ENCODE measurements at regions not wholly inside any gene's neighbourhood (a gene's known extent, or its start where the extent isn't known, plus 50 kb on each side); places are given as distances from the start of the nearest gene placed in this dataset.

DNA sequence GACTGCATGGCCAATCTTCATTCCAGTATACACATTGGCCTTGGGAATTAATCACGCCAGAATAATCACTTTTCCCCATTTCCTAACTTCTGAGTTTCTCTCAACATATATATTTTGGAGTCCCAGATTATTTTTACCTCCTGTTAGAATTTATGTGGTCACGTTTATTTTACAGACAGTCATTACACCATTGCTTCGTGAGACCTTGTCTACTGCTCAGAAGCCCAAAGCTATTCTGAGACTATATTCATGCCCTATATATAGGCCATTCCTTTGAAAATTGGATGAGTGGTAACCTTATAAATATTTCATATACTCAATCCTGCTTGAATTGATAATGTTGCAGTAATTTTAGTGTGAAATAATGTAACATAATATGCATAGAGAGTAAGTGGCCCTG lies 610.0 kb upstream of the CDH2 start:
- Histone ChIP-seq H3K4me3 (no peak overlapping the region), H3K9me3 (replicated peaks) (no peaks in the 10 kb centered on the region), H3K36me3 (no peaks in the 10 kb centered on the region), H3K4me1 (no peaks in the 10 kb centered on the region), H3K27me3 (ENCODE audit: low read depth) (no peaks in the 10 kb centered on the region), H3K27ac (replicated peaks) (no peak overlapping the region)
- intact Hi-C loops (cut with micrococcal nuclease): no loop called here
- TF ChIP-seq, protein P1, sequence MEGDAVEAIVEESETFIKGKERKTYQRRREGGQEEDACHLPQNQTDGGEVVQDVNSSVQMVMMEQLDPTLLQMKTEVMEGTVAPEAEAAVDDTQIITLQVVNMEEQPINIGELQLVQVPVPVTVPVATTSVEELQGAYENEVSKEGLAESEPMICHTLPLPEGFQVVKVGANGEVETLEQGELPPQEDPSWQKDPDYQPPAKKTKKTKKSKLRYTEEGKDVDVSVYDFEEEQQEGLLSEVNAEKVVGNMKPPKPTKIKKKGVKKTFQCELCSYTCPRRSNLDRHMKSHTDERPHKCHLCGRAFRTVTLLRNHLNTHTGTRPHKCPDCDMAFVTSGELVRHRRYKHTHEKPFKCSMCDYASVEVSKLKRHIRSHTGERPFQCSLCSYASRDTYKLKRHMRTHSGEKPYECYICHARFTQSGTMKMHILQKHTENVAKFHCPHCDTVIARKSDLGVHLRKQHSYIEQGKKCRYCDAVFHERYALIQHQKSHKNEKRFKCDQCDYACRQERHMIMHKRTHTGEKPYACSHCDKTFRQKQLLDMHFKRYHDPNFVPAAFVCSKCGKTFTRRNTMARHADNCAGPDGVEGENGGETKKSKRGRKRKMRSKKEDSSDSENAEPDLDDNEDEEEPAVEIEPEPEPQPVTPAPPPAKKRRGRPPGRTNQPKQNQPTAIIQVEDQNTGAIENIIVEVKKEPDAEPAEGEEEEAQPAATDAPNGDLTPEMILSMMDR (IDR thresholded peaks at IDR 0.05; ENCODE audit: borderline replicate concordance): no peak
- no peak for DNase-seq

DNA sequence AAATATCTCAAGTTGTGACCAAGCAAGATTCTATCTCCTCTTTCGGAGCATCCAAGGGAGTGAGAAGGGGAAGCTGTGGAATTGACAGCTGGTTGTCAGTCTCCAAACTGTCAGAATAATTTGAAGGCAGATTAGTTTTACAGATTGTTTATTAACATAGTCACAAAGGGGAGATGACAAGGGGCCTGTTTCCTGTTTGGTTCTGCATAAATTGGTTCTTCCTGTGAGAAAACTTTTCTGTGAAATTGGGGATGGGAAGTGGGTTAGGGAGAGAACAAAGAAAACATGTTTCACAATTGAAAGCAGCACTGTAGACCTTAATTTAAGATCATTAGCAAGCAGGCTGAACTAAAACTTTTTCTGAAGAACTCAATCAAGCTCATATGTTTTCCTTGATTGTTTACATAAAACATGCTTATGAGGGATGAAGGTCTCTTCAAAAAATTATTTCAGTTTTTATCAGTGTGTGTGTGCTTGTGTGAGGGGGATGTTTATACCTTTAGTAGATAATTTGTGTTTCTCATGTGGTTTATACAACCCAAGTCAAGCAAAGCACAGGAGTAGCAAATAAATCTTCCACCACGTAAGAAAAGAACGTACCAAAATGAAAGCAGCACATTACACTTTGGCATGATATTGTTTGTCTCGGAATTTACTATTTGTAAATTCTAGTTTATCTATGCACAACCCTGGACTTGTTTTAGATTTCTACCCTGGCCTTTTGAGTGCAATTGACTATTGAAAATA lies 604.9 kb upstream of the CDH2 start:
- no peaks in the 10 kb centered on the region for H3K9me3 ChIP-seq (replicated peaks)

DNA sequence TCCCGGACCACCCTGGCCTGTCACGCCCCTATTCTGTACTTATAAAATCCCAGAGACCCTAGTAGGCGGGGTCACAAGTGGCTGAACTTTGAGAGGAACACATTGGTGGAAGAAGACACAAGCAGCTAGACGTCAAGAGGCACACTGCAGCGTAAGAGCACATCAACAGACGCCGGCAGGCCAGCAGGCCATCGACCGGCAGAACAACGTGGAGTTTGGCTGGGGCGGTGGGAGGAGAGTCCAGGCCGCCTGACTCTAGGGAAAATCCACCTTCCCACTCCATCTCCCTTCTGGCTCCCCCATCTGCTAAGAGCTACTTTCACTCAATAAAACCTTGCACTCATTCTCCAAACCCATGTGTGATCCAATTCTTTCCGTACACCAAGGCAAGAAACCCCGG lies 601.8 kb upstream of the CDH2 start:
- Histone ChIP-seq H3K4me3 (no peak overlapping the region), H3K4me1 (no peaks in the 10 kb centered on the region), H3K27me3 (ENCODE audit: low read depth) (no peaks in the 10 kb centered on the region), H3K27ac (replicated peaks) (no peak overlapping the region), H3K9me3 (replicated peaks) (no peaks in the 10 kb centered on the region), H3K36me3 (no peaks in the 10 kb centered on the region)
- TF ChIP-seq, protein P1 (IDR thresholded peaks at IDR 0.05; ENCODE audit: borderline replicate concordance): no peak
- no peak for DNase-seq
- intact Hi-C loops (cut with micrococcal nuclease): no loop called here

More for the DNA sequence above, 604.9 kb upstream of the CDH2 start:
- Histone ChIP-seq H3K4me1 (no peaks in the 10 kb centered on the region), H3K27ac (replicated peaks) (no peak overlapping the region), H3K4me3 (no peak overlapping the region), H3K36me3 (no peaks in the 10 kb centered on the region), H3K27me3 (ENCODE audit: low read depth) (no peaks in the 10 kb centered on the region)
- intact Hi-C loops (cut with micrococcal nuclease): no loop called here
- no peak for DNase-seq
- TF ChIP-seq, protein P1 (IDR thresholded peaks at IDR 0.05; ENCODE audit: borderline replicate concordance): no peak

DNA sequence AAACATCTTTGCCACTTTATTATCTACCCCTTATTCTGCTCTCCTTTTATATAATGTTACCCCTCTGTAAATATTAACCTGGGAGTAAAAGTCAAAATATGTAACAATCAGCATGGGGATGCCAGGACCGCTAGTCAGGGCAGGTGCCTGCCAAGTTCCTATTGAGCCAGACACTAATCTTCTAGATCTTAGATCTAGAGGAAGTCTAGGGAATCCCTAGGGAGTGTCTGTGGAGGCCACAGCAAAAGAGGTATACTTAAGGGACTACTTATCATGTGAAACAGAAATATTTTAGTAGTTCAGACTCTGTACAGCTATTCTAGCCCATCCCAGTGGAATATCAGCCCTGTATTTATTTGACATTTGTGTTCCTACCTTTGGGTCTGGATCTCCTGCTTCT lies 600.8 kb upstream of the CDH2 start:
- H3K27ac ChIP-seq (replicated peaks): no peak overlapping the region
- no peaks in the 10 kb centered on the region for H3K36me3 ChIP-seq
- no peaks in the 10 kb centered on the region for H3K9me3 ChIP-seq (replicated peaks)
- no peaks in the 10 kb centered on the region for H3K27me3 ChIP-seq (ENCODE audit: low read depth)
- intact Hi-C loops (cut with micrococcal nuclease): no loop called here
- TF ChIP-seq, protein P1 (IDR thresholded peaks at IDR 0.05; ENCODE audit: borderline replicate concordance): no peak
- DNase-seq: no peak
- no peaks in the 10 kb centered on the region for H3K4me1 ChIP-seq
- no peak overlapping the region for H3K4me3 ChIP-seq

DNA sequence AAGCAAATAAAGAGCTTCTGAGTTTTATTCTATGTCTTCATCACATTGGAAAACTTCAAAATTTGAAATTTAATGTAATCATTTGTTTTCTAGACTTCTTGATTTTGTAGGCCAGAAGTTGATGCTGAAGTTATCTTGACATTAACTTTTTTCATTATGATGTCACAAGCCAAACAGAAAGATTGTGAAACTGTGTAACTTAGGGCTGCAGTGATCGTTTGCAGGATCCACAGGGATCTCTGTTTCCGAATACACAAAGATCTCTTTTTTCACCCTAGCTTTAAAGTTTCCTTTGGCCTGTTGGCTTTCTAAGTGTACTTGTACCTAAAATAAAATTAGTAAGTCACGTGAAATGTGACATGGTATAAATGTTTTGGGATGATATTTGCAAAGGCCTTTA lies 594.9 kb upstream of the CDH2 start:
- no peak overlapping the region for H3K27ac ChIP-seq (replicated peaks)
- H3K27me3 ChIP-seq (ENCODE audit: low read depth): no peaks in the 10 kb centered on the region
- no peaks in the 10 kb centered on the region for H3K4me1 ChIP-seq
- intact Hi-C loops (cut with micrococcal nuclease): no loop called here
- no peaks in the 10 kb centered on the region for H3K36me3 ChIP-seq
- H3K9me3 ChIP-seq (replicated peaks): no peaks in the 10 kb centered on the region
- no peak for DNase-seq
- TF ChIP-seq, protein P1 (IDR thresholded peaks at IDR 0.05; ENCODE audit: borderline replicate concordance): no peak
- peak overlapping the region; percentile 19 for H3K4me3 ChIP-seq
